ENCODE measurements at regions not wholly inside any gene's neighbourhood (a gene's known extent, or its start where the extent isn't known, plus 50 kb on each side); places are given as distances from the start of the nearest gene placed in this dataset.
"Not testable (repeated sequence)": the region's sequence is repeated elsewhere in the genome, so short reads cannot be mapped to it uniquely, and the experiment has no call there.

GRCh38 chr6:110558575-110558974 is 82.2 kb upstream of the SLC22A16 start:
- no peak for DNase-seq

- DNase-seq, result no peak
Measured at GRCh38 chr6:110557199-110557598, 80.8 kb upstream of the SLC22A16 start.

- DNase-seq, result no peak
Measured at GRCh38 chr6:110556317-110557110, 80.1 kb upstream of the SLC22A16 start.

GRCh38 chr6:110554966-110555460 is 78.6 kb upstream of the SLC22A16 start:
- no peak for DNase-seq

- DNase-seq, result no peak
Measured at GRCh38 chr6:110554441-110554840, 78.0 kb upstream of the SLC22A16 start.

- no peak for DNase-seq
Measured at GRCh38 chr6:110552901-110553641, 76.7 kb upstream of the SLC22A16 start.

GRCh38 chr6:110552076-110552475 is 75.7 kb upstream of the SLC22A16 start:
- no peak for DNase-seq

GRCh38 chr6:110551088-110551487 is 74.7 kb upstream of the SLC22A16 start:
- no peak for DNase-seq

GRCh38 chr6:110550353-110550752 is 73.9 kb upstream of the SLC22A16 start:
- DNase-seq, result no peak

- DNase-seq, result no peak
Measured at GRCh38 chr6:110549277-110549676, 72.9 kb upstream of the SLC22A16 start.

- no peak for DNase-seq
Measured at GRCh38 chr6:110548110-110548847, 71.9 kb upstream of the SLC22A16 start.

GRCh38 chr6:110547266-110547964 is 71.0 kb upstream of the SLC22A16 start:
- no peak for DNase-seq

- DNase-seq, result no peak
Measured at GRCh38 chr6:110545081-110545872, 68.9 kb upstream of the SLC22A16 start.

- no peak for DNase-seq
Measured at GRCh38 chr6:110544472-110544871, 68.1 kb upstream of the SLC22A16 start.

- peak; percentile 74 for DNase-seq
Measured at GRCh38 chr6:110543106-110543505, 66.7 kb upstream of the SLC22A16 start.

GRCh38 chr6:110542311-110543024 is 66.1 kb upstream of the SLC22A16 start:
- peak; percentile 65 for DNase-seq

GRCh38 chr6:110541701-110542309 is 65.4 kb upstream of the SLC22A16 start:
- no peak for DNase-seq

GRCh38 chr6:110539277-110540019 is 63.0 kb upstream of the SLC22A16 start:
- not testable (repeated sequence) for DNase-seq

GRCh38 chr6:110538416-110539160 is 62.2 kb upstream of the SLC22A16 start:
- no peak for DNase-seq

All from DMS79 (cell line).